ENCODE measurements at regions not wholly inside any gene's neighbourhood (a gene's known extent, or its start where the extent isn't known, plus 50 kb on each side); places are given as distances from the start of the nearest gene placed in this dataset.

DNA sequence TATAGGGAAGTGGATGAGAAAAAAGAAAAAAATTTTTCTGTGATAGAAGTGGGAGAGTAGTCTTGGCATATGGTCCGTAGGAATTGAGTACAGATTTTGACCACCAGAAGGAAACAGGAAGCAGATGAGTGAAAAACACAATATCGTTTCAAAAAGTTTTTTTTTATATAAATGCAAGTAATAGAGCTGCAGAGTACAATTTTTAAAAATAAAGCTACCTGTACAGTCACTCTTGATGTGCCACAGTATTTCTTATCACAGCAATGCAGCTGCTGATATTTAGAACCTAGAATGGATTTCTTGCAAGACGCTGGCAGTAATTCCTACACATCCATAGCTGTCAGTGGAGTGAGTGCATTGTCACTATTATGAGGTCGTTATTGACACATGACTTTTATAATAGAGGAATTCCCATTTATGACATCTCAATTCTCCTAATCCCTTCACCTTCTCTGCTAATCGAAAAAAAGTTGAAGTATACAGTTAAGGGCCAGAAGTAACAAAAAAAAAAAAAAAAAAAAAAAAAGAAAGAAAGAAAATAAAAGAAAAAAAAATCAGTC lies 477.7 kb downstream of the TAF11L14 start:
- Histone ChIP-seq H3K9me3 (ENCODE audit: control insufficient read depth, insufficient read depth, low read depth, low read length) (no peaks in the 10 kb centered on the region), H3K27ac (ENCODE audit: insufficient read depth, low read length) (no peak overlapping the region), H4K20me1 (ENCODE audit: control insufficient read depth, extremely low read depth, insufficient read depth, low read length) (no peaks in the 10 kb centered on the region), H3K79me2 (ENCODE audit: control insufficient read depth, insufficient read depth, low read length) (no peaks in the 10 kb centered on the region), H3K4me2 (ENCODE audit: extremely low read depth, insufficient read depth, low read length) (no peak overlapping the region), H3K4me1 (ENCODE audit: control insufficient read depth, extremely low read depth, insufficient read depth, low read length) (no peaks in the 10 kb centered on the region), H3K9ac (ENCODE audit: insufficient read depth, low read length) (no peak overlapping the region), H3K4me3 (replicated peaks in 1 of 4; ENCODE audit: control extremely low read depth in 1 of 4, insufficient read depth in 1 of 4, low read depth in 3 of 4, low read length in 4 of 4) (no peak overlapping the region), H2AFZ (ENCODE audit: low read length) (no peak overlapping the region), H3K36me3 (ENCODE audit: control insufficient read depth, insufficient read depth, low read length) (no peaks in the 10 kb centered on the region), H3K27me3 (ENCODE audit: control insufficient read depth, insufficient read depth, low read length) (no peaks in the 10 kb centered on the region)
- TF ChIP-seq, protein P1, sequence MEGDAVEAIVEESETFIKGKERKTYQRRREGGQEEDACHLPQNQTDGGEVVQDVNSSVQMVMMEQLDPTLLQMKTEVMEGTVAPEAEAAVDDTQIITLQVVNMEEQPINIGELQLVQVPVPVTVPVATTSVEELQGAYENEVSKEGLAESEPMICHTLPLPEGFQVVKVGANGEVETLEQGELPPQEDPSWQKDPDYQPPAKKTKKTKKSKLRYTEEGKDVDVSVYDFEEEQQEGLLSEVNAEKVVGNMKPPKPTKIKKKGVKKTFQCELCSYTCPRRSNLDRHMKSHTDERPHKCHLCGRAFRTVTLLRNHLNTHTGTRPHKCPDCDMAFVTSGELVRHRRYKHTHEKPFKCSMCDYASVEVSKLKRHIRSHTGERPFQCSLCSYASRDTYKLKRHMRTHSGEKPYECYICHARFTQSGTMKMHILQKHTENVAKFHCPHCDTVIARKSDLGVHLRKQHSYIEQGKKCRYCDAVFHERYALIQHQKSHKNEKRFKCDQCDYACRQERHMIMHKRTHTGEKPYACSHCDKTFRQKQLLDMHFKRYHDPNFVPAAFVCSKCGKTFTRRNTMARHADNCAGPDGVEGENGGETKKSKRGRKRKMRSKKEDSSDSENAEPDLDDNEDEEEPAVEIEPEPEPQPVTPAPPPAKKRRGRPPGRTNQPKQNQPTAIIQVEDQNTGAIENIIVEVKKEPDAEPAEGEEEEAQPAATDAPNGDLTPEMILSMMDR (conservative IDR thresholded peaks at IDR 0.05 in 1 of 2, IDR thresholded peaks at IDR 0.05 in 1 of 2; ENCODE audit: low read depth in 1 of 2, low read length in 2 of 2) = no peak
- DNase-seq (ENCODE audit: low read depth in 2 of 2) = no peak

DNA sequence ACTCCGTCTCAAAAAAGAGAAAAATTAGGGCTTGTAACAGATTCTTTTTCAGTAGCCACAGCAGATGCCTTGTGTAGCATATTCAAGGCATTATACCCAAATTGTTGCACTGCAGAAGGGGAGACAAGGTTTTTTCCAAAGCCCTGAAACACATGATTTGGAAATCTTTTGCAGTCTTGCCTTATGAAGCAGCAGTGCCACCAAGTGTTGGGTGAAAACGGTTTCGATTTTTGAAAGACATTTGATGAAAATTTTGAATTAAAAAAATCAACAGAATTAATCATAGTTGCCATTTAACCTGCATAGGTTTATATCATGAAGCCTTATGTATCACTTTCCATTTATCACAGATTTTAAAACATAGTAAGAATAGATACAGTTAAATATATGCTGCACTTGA lies 479.5 kb downstream of the TAF11L14 start:
- no peak overlapping the region for H3K27ac ChIP-seq (ENCODE audit: insufficient read depth, low read length)
- no peak for TF ChIP-seq EZH2 (IDR thresholded peaks at IDR 0.05; ENCODE audit: low read length, missing control alignments)
- TF ChIP-seq, protein P1 (conservative IDR thresholded peaks at IDR 0.05 in 1 of 2, IDR thresholded peaks at IDR 0.05 in 1 of 2; ENCODE audit: low read depth in 1 of 2, low read length in 2 of 2) = no peak
- DNase-seq (ENCODE audit: low read depth in 2 of 2) = peak; percentile 1 to 19
- no peaks in the 10 kb centered on the region for H3K4me1 ChIP-seq (ENCODE audit: control insufficient read depth, extremely low read depth, insufficient read depth, low read length)
- no peaks in the 10 kb centered on the region for H3K36me3 ChIP-seq (ENCODE audit: control insufficient read depth, insufficient read depth, low read length)
- no peaks in the 10 kb centered on the region for H3K27me3 ChIP-seq (ENCODE audit: control insufficient read depth, insufficient read depth, low read length)
- H3K4me2 ChIP-seq (ENCODE audit: extremely low read depth, insufficient read depth, low read length) = no peak overlapping the region
- no peaks in the 10 kb centered on the region for H3K79me2 ChIP-seq (ENCODE audit: control insufficient read depth, insufficient read depth, low read length)
- no peak overlapping the region for H2AFZ ChIP-seq (ENCODE audit: low read length)
- H3K9ac ChIP-seq (ENCODE audit: insufficient read depth, low read length) = no peak overlapping the region
- no peaks in the 10 kb centered on the region for H4K20me1 ChIP-seq (ENCODE audit: control insufficient read depth, extremely low read depth, insufficient read depth, low read length)
- no peaks in the 10 kb centered on the region for H3K9me3 ChIP-seq (ENCODE audit: control insufficient read depth, insufficient read depth, low read depth, low read length)
- H3K4me3 ChIP-seq (replicated peaks in 1 of 4; ENCODE audit: control extremely low read depth in 1 of 4, insufficient read depth in 1 of 4, low read depth in 3 of 4, low read length in 4 of 4) = no peak overlapping the region

DNA sequence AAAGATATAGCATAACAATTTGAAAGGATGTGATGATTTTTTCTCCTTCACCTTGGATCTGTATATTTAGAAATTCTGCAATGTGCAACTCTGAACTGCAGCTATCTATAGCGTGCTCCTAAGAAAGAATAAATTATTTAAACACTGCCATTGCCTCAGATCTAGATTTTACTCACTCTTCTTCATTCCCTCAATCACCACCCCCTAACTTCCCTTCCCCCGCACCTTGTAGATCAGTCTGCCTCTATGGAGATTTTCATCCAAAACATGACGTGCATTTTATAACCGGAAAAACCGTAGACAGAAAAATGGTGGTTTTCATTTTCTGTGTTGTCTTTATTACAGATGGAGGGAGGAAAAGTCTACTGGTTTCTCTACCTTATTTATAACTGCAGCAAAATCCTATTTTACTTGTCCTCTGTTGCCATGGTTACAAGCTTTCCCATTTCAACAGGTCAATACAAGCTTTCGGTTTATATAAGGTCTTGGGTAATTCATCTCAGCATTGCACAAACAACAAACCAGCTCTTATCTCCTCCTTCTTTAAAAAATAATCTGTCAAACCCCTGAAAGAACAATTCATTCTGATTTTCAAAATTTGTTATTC lies 480.0 kb downstream of the TAF11L14 start:
- Histone ChIP-seq H3K9ac (ENCODE audit: insufficient read depth, low read length) (no peak overlapping the region), H3K4me1 (ENCODE audit: control insufficient read depth, extremely low read depth, insufficient read depth, low read length) (no peaks in the 10 kb centered on the region), H4K20me1 (ENCODE audit: control insufficient read depth, extremely low read depth, insufficient read depth, low read length) (no peaks in the 10 kb centered on the region), H3K4me3 (replicated peaks in 1 of 4; ENCODE audit: control extremely low read depth in 1 of 4, insufficient read depth in 1 of 4, low read depth in 3 of 4, low read length in 4 of 4) (no peak overlapping the region), H3K79me2 (ENCODE audit: control insufficient read depth, insufficient read depth, low read length) (no peaks in the 10 kb centered on the region), H3K36me3 (ENCODE audit: control insufficient read depth, insufficient read depth, low read length) (no peaks in the 10 kb centered on the region), H2AFZ (ENCODE audit: low read length) (no peak overlapping the region), H3K9me3 (ENCODE audit: control insufficient read depth, insufficient read depth, low read depth, low read length) (no peaks in the 10 kb centered on the region), H3K4me2 (ENCODE audit: extremely low read depth, insufficient read depth, low read length) (no peak overlapping the region), H3K27ac (ENCODE audit: insufficient read depth, low read length) (no peak overlapping the region), H3K27me3 (ENCODE audit: control insufficient read depth, insufficient read depth, low read length) (no peaks in the 10 kb centered on the region)
- TF ChIP-seq, protein P1 (conservative IDR thresholded peaks at IDR 0.05 in 1 of 2, IDR thresholded peaks at IDR 0.05 in 1 of 2; ENCODE audit: low read depth in 1 of 2, low read length in 2 of 2) = no peak
- TF ChIP-seq EZH2 (IDR thresholded peaks at IDR 0.05; ENCODE audit: low read length, missing control alignments) = no peak
- no peak for DNase-seq (ENCODE audit: low read depth in 2 of 2)
